ENCODE measurements at regions not wholly inside any gene's neighbourhood (a gene's known extent, or its start where the extent isn't known, plus 50 kb on each side); places are given as distances from the start of the nearest gene placed in this dataset.

- Histone ChIP-seq H3K9ac (no peak overlapping the region), H3K27ac (no peak overlapping the region), H2AFZ (ENCODE audit: low read depth) (no peak overlapping the region), H3K4me2 (no peak overlapping the region), H4K20me1 (ENCODE audit: insufficient read depth) (no peaks in the 10 kb centered on the region), H3K4me3 (IDR thresholded peaks at IDR 0.05; ENCODE audit: insufficient read depth, low read depth, low read length) (no peak overlapping the region), H3K36me3 (ENCODE audit: insufficient read depth) (no peaks in the 10 kb centered on the region), H3K79me2 (ENCODE audit: insufficient read depth, low read depth) (no peaks in the 10 kb centered on the region), H3K27me3 (ENCODE audit: insufficient read depth, low read depth) (no peaks in the 10 kb centered on the region), H3K4me1 (ENCODE audit: low read depth, poor library complexity, severe bottlenecking) (no peaks in the 10 kb centered on the region)
- TF ChIP-seq CTCF (conservative IDR thresholded peaks at IDR 0.05; ENCODE audit: low read depth, low read length), result no peak
These were observed 340.0 kb upstream of the EDIL3 start for GRCh38 chr5:84724683-84725082.

GRCh38 chr5:84724181-84724580 lies 339.5 kb upstream of the EDIL3 start:
- Histone ChIP-seq H3K27ac (no peak overlapping the region), H4K20me1 (ENCODE audit: insufficient read depth) (no peaks in the 10 kb centered on the region), H3K36me3 (ENCODE audit: insufficient read depth) (no peaks in the 10 kb centered on the region), H3K4me1 (ENCODE audit: low read depth, poor library complexity, severe bottlenecking) (peaks cover 1% of the 10 kb centered on the region), H3K4me3 (IDR thresholded peaks at IDR 0.05; ENCODE audit: insufficient read depth, low read depth, low read length) (no peak overlapping the region), H3K4me2 (no peak overlapping the region), H3K27me3 (ENCODE audit: insufficient read depth, low read depth) (no peaks in the 10 kb centered on the region), H3K9ac (no peak overlapping the region), H2AFZ (ENCODE audit: low read depth) (no peak overlapping the region), H3K79me2 (ENCODE audit: insufficient read depth, low read depth) (no peaks in the 10 kb centered on the region)
- no peak for TF ChIP-seq CTCF (conservative IDR thresholded peaks at IDR 0.05; ENCODE audit: low read depth, low read length)

GRCh38 chr5:84718377-84718776 lies 333.7 kb upstream of the EDIL3 start:
- Histone ChIP-seq H4K20me1 (ENCODE audit: insufficient read depth) (no peaks in the 10 kb centered on the region), H3K4me2 (peak overlapping the region; percentile 44)
- no peak for TF ChIP-seq CTCF (conservative IDR thresholded peaks at IDR 0.05; ENCODE audit: low read depth, low read length)

GRCh38 chr5:84715686-84716085 lies 331.0 kb upstream of the EDIL3 start:
- H3K27me3 ChIP-seq (ENCODE audit: insufficient read depth, low read depth), result no peaks in the 10 kb centered on the region
- no peak overlapping the region for H3K9ac ChIP-seq
- H3K36me3 ChIP-seq (ENCODE audit: insufficient read depth), result no peaks in the 10 kb centered on the region
- peaks cover 20% of the 10 kb centered on the region for H3K4me1 ChIP-seq (ENCODE audit: low read depth, poor library complexity, severe bottlenecking)
- H3K27ac ChIP-seq, result no peak overlapping the region
- no peaks in the 10 kb centered on the region for H4K20me1 ChIP-seq (ENCODE audit: insufficient read depth)
- TF ChIP-seq CTCF (conservative IDR thresholded peaks at IDR 0.05; ENCODE audit: low read depth, low read length), result no peak
- no peaks in the 10 kb centered on the region for H3K79me2 ChIP-seq (ENCODE audit: insufficient read depth, low read depth)
- no peak overlapping the region for H2AFZ ChIP-seq (ENCODE audit: low read depth)
- no peak overlapping the region for H3K4me2 ChIP-seq
- no peak overlapping the region for H3K4me3 ChIP-seq (IDR thresholded peaks at IDR 0.05; ENCODE audit: insufficient read depth, low read depth, low read length)

More at GRCh38 chr5:84718377-84718776, 333.7 kb upstream of the EDIL3 start:
- Histone ChIP-seq H3K36me3 (ENCODE audit: insufficient read depth) (no peaks in the 10 kb centered on the region), H3K4me1 (ENCODE audit: low read depth, poor library complexity, severe bottlenecking) (peaks cover 20% of the 10 kb centered on the region), H2AFZ (ENCODE audit: low read depth) (no peak overlapping the region), H3K27me3 (ENCODE audit: insufficient read depth, low read depth) (no peaks in the 10 kb centered on the region), H3K27ac (no peak overlapping the region), H3K79me2 (ENCODE audit: insufficient read depth, low read depth) (no peaks in the 10 kb centered on the region), H3K9ac (no peak overlapping the region), H3K4me3 (IDR thresholded peaks at IDR 0.05; ENCODE audit: insufficient read depth, low read depth, low read length) (no peak overlapping the region)
